CD4-positive, alpha-beta T cell (primary cell): ENCODE measurements at regions not wholly inside any gene's neighbourhood (a gene's known extent, or its start where the extent isn't known, plus 50 kb on each side); places are given as distances from the start of the nearest gene placed in this dataset.
"Not testable (repeated sequence)": the region's sequence is repeated elsewhere in the genome, so short reads cannot be mapped to it uniquely, and the experiment has no call there.

Experiments used
- ATAC-seq: fragments of 200-7000 bp; cut with Tn5 transposase; one replicate; pipeline ENCODE4 v1.10.0; 2022; ENCODE audit warnings: mild to moderate bottlenecking; ENCODE audit not compliant: poor library complexity
- CTCF ChIA-PET: fragments of 350-600 bp; sonication (Branson Sonifier 250); formaldehyde crosslinking; loops from one replicate; lab custom pipeline; 2021; ENCODE audit warnings: antibody characterized with exemption, inconsistent platforms; lab: Charles Lee
- POLR2A ChIA-PET: fragments of 350-600 bp; sonication (Branson Sonifier 250); formaldehyde crosslinking; loops from one replicate; lab custom pipeline; 2021; ENCODE audit warnings: antibody characterized with exemption, inconsistent platforms; lab: Charles Lee
- DNase-seq, 14 experiments: peaks; one replicate each; pipeline ENCODE4 v3.0.0-alpha.2; 2013 to 2020; ENCODE audit warnings: mixed read lengths in 2 of 14
- H3K27ac ChIP-seq, 2 donors: one replicate each; pipeline versions ENCODE4 v1.5.1 to v1.7.0; 2013; ENCODE audit warnings: low read length in 2 of 2, low read depth in 1 of 2, mild to moderate bottlenecking in 1 of 2
- H3K27me3 ChIP-seq, 2 experiments: 1 replicate in 1 of 2; 2 replicates in 1 of 2; pipeline versions ENCODE4 v1.6.1 to v1.7.0; 2013; ENCODE audit warnings: low read length in 2 of 2, control low read depth in 1 of 2, mild to moderate bottlenecking in 1 of 2, moderate library complexity in 1 of 2; ENCODE audit not compliant: insufficient read depth in 2 of 2, control insufficient read depth in 1 of 2
- H3K36me3 ChIP-seq: one replicate; pipeline ENCODE4 v1.6.1; 2013; ENCODE audit warnings: low read length, control low read depth; ENCODE audit not compliant: insufficient read depth
- H3K4me1 ChIP-seq: one replicate; pipeline ENCODE4 v1.6.1; 2013; ENCODE audit warnings: low read length, control low read depth; ENCODE audit not compliant: insufficient read depth
- H3K4me3 ChIP-seq: one replicate; pipeline ENCODE4 v1.5.1; 2013; ENCODE audit warnings: mild to moderate bottlenecking, low read length, moderate library complexity
- H3K9me3 ChIP-seq, 2 experiments: 1 replicate in 1 of 2; 2 replicates in 1 of 2; pipeline versions ENCODE4 v1.6.1 to v1.7.0; 2013; ENCODE audit warnings: low read length in 2 of 2, mild to moderate bottlenecking in 2 of 2, control low read depth in 1 of 2, moderate library complexity in 1 of 2; ENCODE audit not compliant: control insufficient read depth in 1 of 2, insufficient read depth in 1 of 2
- H3K27ac Mint-ChIP-seq: one replicate; pipeline ENCODE4 v1.8.0; 2020; ENCODE audit warnings: mixed read lengths
- H3K27me3 Mint-ChIP-seq: one replicate; pipeline ENCODE4 v1.8.0; 2021; ENCODE audit warnings: mixed read lengths
- H3K36me3 Mint-ChIP-seq: one replicate; pipeline ENCODE4 v1.8.0; 2021; ENCODE audit warnings: low read depth, mixed read lengths
- H3K4me1 Mint-ChIP-seq: one replicate; pipeline ENCODE4 v1.8.0; 2021; ENCODE audit warnings: low read depth, mixed read lengths
- H3K4me3 Mint-ChIP-seq: one replicate; pipeline ENCODE4 v1.8.0; 2020; ENCODE audit warnings: mild to moderate bottlenecking, mixed read lengths
- H3K9me3 Mint-ChIP-seq: one replicate; pipeline ENCODE4 v1.8.0; 2020; ENCODE audit warnings: mixed read lengths
- intact Hi-C, 2 experiments: fragments of 100-400 bp; cut with DNase I in 1 of 2; cut with micrococcal nuclease in 1 of 2; formaldehyde crosslinking; loops; one replicate each; pipeline versions ENCODE4 v1.15.1 to v1.9.0; 2023 to 2025; cut with DNase I, micrococcal nuclease
- TF ChIP-seq, protein P1 (sequence below): fragments of 200-600 bp; IDR thresholded peaks from one replicate; pipeline ENCODE4 v1.8.0; 2022; ENCODE audit warnings: antibody characterized with exemption, mild to moderate bottlenecking

GRCh38 chr5:159680095-159680494 is 236.2 kb upstream of the ADRA1B start:
- Mint-ChIP-seq H3K27ac (no peak overlapping the region), H3K9me3 (peaks cover 18% of the 10 kb centered on the region), H3K27me3 (no peaks in the 10 kb centered on the region), H3K4me1 (no peaks in the 10 kb centered on the region), H3K4me3 (no peak overlapping the region), H3K36me3 (no peaks in the 10 kb centered on the region)
- Histone ChIP-seq H3K27ac (no peak overlapping the region), H3K4me1 (no peaks in the 10 kb centered on the region), H3K27me3 (no peaks in the 10 kb centered on the region), H3K36me3 (no peaks in the 10 kb centered on the region), H3K4me3 (no peak overlapping the region), H3K9me3 (peaks cover 14 to 27% of the 10 kb centered on the region in 2 experiments)
- ChIA-PET CTCF (no interaction called here), POLR2A (no interaction called here)
- ATAC-seq (no peak), DNase-seq (no peak)
- intact Hi-C loops = no loop called here
- TF ChIP-seq, protein P1, sequence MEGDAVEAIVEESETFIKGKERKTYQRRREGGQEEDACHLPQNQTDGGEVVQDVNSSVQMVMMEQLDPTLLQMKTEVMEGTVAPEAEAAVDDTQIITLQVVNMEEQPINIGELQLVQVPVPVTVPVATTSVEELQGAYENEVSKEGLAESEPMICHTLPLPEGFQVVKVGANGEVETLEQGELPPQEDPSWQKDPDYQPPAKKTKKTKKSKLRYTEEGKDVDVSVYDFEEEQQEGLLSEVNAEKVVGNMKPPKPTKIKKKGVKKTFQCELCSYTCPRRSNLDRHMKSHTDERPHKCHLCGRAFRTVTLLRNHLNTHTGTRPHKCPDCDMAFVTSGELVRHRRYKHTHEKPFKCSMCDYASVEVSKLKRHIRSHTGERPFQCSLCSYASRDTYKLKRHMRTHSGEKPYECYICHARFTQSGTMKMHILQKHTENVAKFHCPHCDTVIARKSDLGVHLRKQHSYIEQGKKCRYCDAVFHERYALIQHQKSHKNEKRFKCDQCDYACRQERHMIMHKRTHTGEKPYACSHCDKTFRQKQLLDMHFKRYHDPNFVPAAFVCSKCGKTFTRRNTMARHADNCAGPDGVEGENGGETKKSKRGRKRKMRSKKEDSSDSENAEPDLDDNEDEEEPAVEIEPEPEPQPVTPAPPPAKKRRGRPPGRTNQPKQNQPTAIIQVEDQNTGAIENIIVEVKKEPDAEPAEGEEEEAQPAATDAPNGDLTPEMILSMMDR = no peak

DNA sequence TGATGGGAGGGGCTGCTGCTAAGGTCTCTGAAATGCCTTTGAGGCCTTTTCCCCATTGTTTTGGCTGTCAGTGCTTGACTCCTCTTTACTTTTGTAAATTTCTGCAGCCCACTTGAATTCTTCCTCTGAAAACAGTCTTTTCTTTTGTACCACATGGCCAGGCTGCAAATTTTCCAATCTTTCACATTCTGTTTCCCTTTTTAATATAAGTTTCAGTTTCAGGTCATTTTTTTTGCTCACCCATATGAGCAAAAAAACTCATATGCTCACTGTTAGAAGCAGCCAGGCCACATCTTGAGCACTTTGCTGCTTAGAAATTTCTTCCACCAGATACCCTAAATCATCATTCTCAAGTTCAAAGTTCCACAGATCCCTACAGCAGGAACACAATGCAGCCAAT is 234.6 kb upstream of the ADRA1B start:
- no peak for DNase-seq
- peaks cover 18% of the 10 kb centered on the region for H3K9me3 Mint-ChIP-seq
- intact Hi-C loops = no loop called here
- H3K36me3 Mint-ChIP-seq = no peaks in the 10 kb centered on the region
- no peak overlapping the region for H3K27ac Mint-ChIP-seq
- TF ChIP-seq, protein P1 = no peak
- Histone ChIP-seq H3K27ac (no peak overlapping the region), H3K4me1 (no peaks in the 10 kb centered on the region), H3K27me3 (no peaks in the 10 kb centered on the region), H3K4me3 (no peak overlapping the region), H3K9me3 (peaks cover 14 to 27% of the 10 kb centered on the region in 2 experiments), H3K36me3 (no peaks in the 10 kb centered on the region)
- ATAC-seq = no peak
- H3K27me3 Mint-ChIP-seq = peaks cover 2% of the 10 kb centered on the region
- ChIA-PET CTCF (no interaction called here), POLR2A (no interaction called here)
- no peaks in the 10 kb centered on the region for H3K4me1 Mint-ChIP-seq
- no peak overlapping the region for H3K4me3 Mint-ChIP-seq

DNA sequence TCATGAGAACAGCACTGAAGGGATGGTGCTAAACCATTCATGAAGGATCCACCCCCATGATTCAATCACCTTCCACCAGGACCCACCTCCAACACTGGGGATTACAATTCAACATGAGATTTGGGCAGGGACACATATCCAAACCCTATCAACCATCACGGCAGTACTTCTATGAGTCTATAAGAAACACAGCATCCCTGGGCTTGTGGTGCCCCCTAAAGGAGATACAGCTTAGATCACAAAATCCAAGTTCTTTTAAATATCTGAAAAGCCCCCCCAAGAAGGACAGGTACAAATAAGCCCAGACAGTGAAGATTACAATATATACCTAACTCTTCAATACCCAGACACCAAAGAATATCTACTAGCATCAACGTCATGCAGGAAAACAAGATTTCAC is 233.7 kb upstream of the ADRA1B start:
- Mint-ChIP-seq H3K4me3 (no peak overlapping the region), H3K36me3 (no peaks in the 10 kb centered on the region), H3K27ac (no peak overlapping the region), H3K27me3 (peaks cover 11% of the 10 kb centered on the region), H3K4me1 (no peaks in the 10 kb centered on the region), H3K9me3 (peaks cover 18% of the 10 kb centered on the region)
- TF ChIP-seq, protein P1 = no peak
- CTCF ChIA-PET = no interaction called here
- Histone ChIP-seq H3K9me3 (peaks cover 14 to 27% of the 10 kb centered on the region in 2 experiments), H3K27ac (no peak overlapping the region), H3K36me3 (no peaks in the 10 kb centered on the region), H3K4me1 (no peaks in the 10 kb centered on the region), H3K4me3 (no peak overlapping the region), H3K27me3 (no peaks in the 10 kb centered on the region)
- ATAC-seq (no peak), DNase-seq (no peak)
- intact Hi-C loops = no loop called here
- POLR2A ChIA-PET = no interaction called here

GRCh38 chr5:159687892-159688291 is 228.4 kb upstream of the ADRA1B start:
- H3K27ac ChIP-seq, H3K27me3 ChIP-seq, POLR2A ChIA-PET, H3K27ac Mint-ChIP-seq, CTCF ChIA-PET, H3K36me3 ChIP-seq, H3K9me3 ChIP-seq, ATAC-seq, H3K4me3 Mint-ChIP-seq, H3K4me1 Mint-ChIP-seq, H3K4me1 ChIP-seq, DNase-seq, H3K4me3 ChIP-seq, H3K36me3 Mint-ChIP-seq, H3K9me3 Mint-ChIP-seq, intact Hi-C loops: not testable (repeated sequence)
- peaks cover 26% of the 10 kb centered on the region for H3K27me3 Mint-ChIP-seq
